ENCODE measurements at regions not wholly inside any gene's neighbourhood (a gene's known extent, or its start where the extent isn't known, plus 50 kb on each side); places are given as distances from the start of the nearest gene placed in this dataset.

DNA sequence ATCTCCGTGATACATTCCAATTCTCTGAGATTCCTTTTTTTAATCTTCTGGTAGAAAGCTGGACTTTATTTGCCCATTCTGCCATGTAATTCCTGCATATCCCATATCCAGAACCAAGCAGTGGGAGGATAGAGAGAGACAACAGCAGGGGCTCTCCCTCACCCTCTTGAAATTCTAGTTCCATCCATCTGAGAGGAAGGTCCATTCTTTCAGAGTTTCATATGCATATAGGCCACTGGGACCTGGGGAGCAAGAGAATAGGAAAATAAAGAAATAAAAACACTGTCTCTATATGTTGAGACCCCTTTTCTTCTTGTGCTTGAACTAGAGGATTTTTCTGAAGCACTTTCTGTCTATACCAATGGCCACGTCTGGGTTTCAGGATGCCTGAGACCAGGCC, 147.9 kb upstream of the STMND1 start:
- Mint-ChIP-seq H3K4me3 (no peak overlapping the region), H3K27me3 (ENCODE audit: insufficient read depth) (no peaks in the 10 kb centered on the region; the same call in 1 of the 2 replicates), H3K27ac (no peak overlapping the region), H3K4me1 (ENCODE audit: low read depth) (peaks cover 34% of the 10 kb centered on the region), H3K9me3 (no peaks in the 10 kb centered on the region), H3K36me3 (ENCODE audit: low read depth) (no peaks in the 10 kb centered on the region)
- no peak for DNase-seq
- no peak for TF ChIP-seq CTCF (IDR thresholded peaks at IDR 0.05)

GRCh38 chr6:16953446-16953845, 148.4 kb upstream of the STMND1 start:
- no peak for DNase-seq
- Mint-ChIP-seq H3K27ac (no peak overlapping the region), H3K27me3 (ENCODE audit: insufficient read depth) (no peaks in the 10 kb centered on the region; the same call in 1 of the 2 replicates), H3K36me3 (ENCODE audit: low read depth) (no peaks in the 10 kb centered on the region), H3K4me3 (no peak overlapping the region), H3K4me1 (ENCODE audit: low read depth) (peaks cover 39% of the 10 kb centered on the region), H3K9me3 (no peaks in the 10 kb centered on the region)
- peak; percentile 33; the same call in 1 of the 2 replicates for TF ChIP-seq CTCF (IDR thresholded peaks at IDR 0.05)

GRCh38 chr6:16950825-16951495, 150.9 kb upstream of the STMND1 start:
- Mint-ChIP-seq H3K9me3 (no peaks in the 10 kb centered on the region), H3K27ac (no peak overlapping the region), H3K36me3 (ENCODE audit: low read depth) (no peaks in the 10 kb centered on the region), H3K27me3 (ENCODE audit: insufficient read depth) (no peaks in the 10 kb centered on the region; the same call in 1 of the 2 replicates), H3K4me1 (ENCODE audit: low read depth) (peaks cover 64% of the 10 kb centered on the region), H3K4me3 (no peak overlapping the region)
- TF ChIP-seq CTCF (IDR thresholded peaks at IDR 0.05) = no peak
- DNase-seq = no peak

GRCh38 chr6:16950302-16950701, 151.5 kb upstream of the STMND1 start:
- Mint-ChIP-seq H3K4me1 (ENCODE audit: low read depth) (peaks cover 70% of the 10 kb centered on the region), H3K36me3 (ENCODE audit: low read depth) (no peaks in the 10 kb centered on the region), H3K9me3 (no peaks in the 10 kb centered on the region), H3K4me3 (no peak overlapping the region), H3K27ac (no peak overlapping the region), H3K27me3 (ENCODE audit: insufficient read depth) (no peaks in the 10 kb centered on the region; the same call in 1 of the 2 replicates)
- TF ChIP-seq CTCF (IDR thresholded peaks at IDR 0.05) = no peak
- DNase-seq = no peak

DNA sequence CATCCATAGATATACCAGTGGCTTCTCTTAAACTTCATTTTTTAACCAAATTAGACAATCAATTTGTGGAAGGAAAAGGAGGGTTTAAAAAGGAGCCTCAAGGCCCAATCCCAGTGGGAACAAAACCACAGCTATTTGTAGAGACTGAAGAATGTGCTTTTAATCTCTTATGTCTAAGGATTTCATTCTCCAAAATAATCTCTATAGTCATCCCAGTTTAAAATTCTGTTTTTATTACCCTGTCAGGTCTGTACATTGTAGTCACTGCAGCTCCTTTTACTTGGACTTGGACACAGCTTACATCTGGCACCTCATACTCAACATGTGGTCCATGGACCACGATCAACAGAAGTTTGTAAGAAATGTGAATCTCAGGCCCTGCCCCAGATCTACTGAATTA, 152.1 kb upstream of the STMND1 start:
- H3K27ac Mint-ChIP-seq = peak overlapping the region; percentile 99
- peaks cover 73% of the 10 kb centered on the region for H3K4me1 Mint-ChIP-seq (ENCODE audit: low read depth)
- no peaks in the 10 kb centered on the region; the same call in 1 of the 2 replicates for H3K27me3 Mint-ChIP-seq (ENCODE audit: insufficient read depth)
- H3K4me3 Mint-ChIP-seq = no peak overlapping the region
- DNase-seq = peak; percentile 28
- H3K36me3 Mint-ChIP-seq (ENCODE audit: low read depth) = no peaks in the 10 kb centered on the region
- no peaks in the 10 kb centered on the region for H3K9me3 Mint-ChIP-seq
- TF ChIP-seq CTCF (IDR thresholded peaks at IDR 0.05) = no peak
